DMS114 treated with DMSO at 0.1 percent for 48 hours (cell line): ENCODE measurements at regions not wholly inside any gene's neighbourhood (a gene's known extent, or its start where the extent isn't known, plus 50 kb on each side); places are given as distances from the start of the nearest gene placed in this dataset.

Experiments used
- DNase-seq: peaks from one replicate; lab custom pipeline; 2025; ENCODE audit not compliant: unreplicated experiment; lab: John Stamatoyannopoulos, UW

- no peak for DNase-seq
Measured at GRCh38 chr5:54772684-54773083, 212.7 kb downstream of the ESM1 start.

GRCh38 chr5:54772231-54772630, 213.2 kb downstream of the ESM1 start:
- no peak for DNase-seq

GRCh38 chr5:54769746-54770145, 215.6 kb downstream of the ESM1 start:
- DNase-seq, result no peak

- no peak for DNase-seq
Measured at GRCh38 chr5:54769072-54769471, 216.3 kb downstream of the ESM1 start.

GRCh38 chr5:54766748-54767147, 218.6 kb downstream of the ESM1 start:
- no peak for DNase-seq

- DNase-seq, result no peak
Measured at GRCh38 chr5:54765165-54766028, 220.0 kb downstream of the ESM1 start.

- no peak for DNase-seq
Measured at GRCh38 chr5:54764102-54765090, 221.0 kb downstream of the ESM1 start.

- no peak for DNase-seq
Measured at GRCh38 chr5:54761213-54761701, 224.1 kb downstream of the ESM1 start.

GRCh38 chr5:54760182-54760935, 225.0 kb downstream of the ESM1 start:
- no peak for DNase-seq

GRCh38 chr5:54758038-54758437, 227.4 kb downstream of the ESM1 start:
- no peak for DNase-seq

- no peak for DNase-seq
Measured at GRCh38 chr5:54757541-54757940, 227.9 kb downstream of the ESM1 start.

- DNase-seq, result no peak
Measured at GRCh38 chr5:54756796-54757402, 228.5 kb downstream of the ESM1 start.

GRCh38 chr5:54756301-54756700, 229.1 kb downstream of the ESM1 start:
- no peak for DNase-seq

- DNase-seq, result no peak
Measured at GRCh38 chr5:54754878-54755277, 230.5 kb downstream of the ESM1 start.

- no peak for DNase-seq
Measured at GRCh38 chr5:54754420-54754819, 231.0 kb downstream of the ESM1 start.

GRCh38 chr5:54753753-54754152, 231.6 kb downstream of the ESM1 start:
- DNase-seq, result no peak

- no peak for DNase-seq
Measured at GRCh38 chr5:54753034-54753433, 232.4 kb downstream of the ESM1 start.

GRCh38 chr5:54748527-54748926, 231.0 kb downstream of the SNX18 start:
- no peak for DNase-seq

GRCh38 chr5:54746777-54747398, 229.3 kb downstream of the SNX18 start:
- DNase-seq, result no peak

GRCh38 chr5:54746346-54746745, 228.8 kb downstream of the SNX18 start:
- no peak for DNase-seq
